ENCODE measurements at regions not wholly inside any gene's neighbourhood (a gene's known extent, or its start where the extent isn't known, plus 50 kb on each side); places are given as distances from the start of the nearest gene placed in this dataset.
A peak's percentile ranks its signal among the peaks of the same experiment; 100 is the strongest.
"Not testable (repeated sequence)": the region's sequence is repeated elsewhere in the genome, so short reads cannot be mapped to it uniquely, and the experiment has no call there.

DNA sequence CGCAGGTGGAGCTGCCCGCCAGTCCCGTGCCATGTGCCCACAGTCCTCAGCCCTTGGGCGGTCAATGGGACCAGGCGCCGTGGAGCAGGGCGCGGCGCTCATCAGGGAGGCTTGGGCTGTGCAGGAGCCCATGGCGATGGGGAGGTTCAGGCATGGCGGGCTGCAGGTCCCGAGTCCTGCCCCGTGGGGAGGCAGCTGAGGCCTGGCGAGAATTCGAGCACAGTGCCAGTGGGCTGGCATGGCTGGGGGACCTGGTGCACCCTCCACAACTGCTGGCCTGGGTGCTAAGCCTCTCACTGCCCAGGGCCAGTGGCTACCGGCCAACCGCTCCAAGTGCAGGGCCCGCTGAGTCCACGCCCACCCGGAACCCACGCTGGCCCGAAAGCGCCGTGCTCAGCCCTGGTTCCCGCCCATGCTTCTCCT is 646.5 kb downstream of the GABRG1 start:
- Histone ChIP-seq H3K9me3 (no peaks in the 10 kb centered on the region), H3K4me3 (replicated peaks in 1 of 3) (no peak overlapping the region), H3K4me1 (no peaks in the 10 kb centered on the region), H3K36me3 (no peaks in the 10 kb centered on the region), H3K27ac (no peak overlapping the region), H3K27me3 (no peaks in the 10 kb centered on the region)
- DNase-seq, result no peak
- 91 to 93% methylated on average over 10 to 20 of the region's 25 CpGs for WGBS, 2 donors
- TF ChIP-seq, protein P1, sequence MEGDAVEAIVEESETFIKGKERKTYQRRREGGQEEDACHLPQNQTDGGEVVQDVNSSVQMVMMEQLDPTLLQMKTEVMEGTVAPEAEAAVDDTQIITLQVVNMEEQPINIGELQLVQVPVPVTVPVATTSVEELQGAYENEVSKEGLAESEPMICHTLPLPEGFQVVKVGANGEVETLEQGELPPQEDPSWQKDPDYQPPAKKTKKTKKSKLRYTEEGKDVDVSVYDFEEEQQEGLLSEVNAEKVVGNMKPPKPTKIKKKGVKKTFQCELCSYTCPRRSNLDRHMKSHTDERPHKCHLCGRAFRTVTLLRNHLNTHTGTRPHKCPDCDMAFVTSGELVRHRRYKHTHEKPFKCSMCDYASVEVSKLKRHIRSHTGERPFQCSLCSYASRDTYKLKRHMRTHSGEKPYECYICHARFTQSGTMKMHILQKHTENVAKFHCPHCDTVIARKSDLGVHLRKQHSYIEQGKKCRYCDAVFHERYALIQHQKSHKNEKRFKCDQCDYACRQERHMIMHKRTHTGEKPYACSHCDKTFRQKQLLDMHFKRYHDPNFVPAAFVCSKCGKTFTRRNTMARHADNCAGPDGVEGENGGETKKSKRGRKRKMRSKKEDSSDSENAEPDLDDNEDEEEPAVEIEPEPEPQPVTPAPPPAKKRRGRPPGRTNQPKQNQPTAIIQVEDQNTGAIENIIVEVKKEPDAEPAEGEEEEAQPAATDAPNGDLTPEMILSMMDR (IDR thresholded peaks at IDR 0.05), result no peak
- no peak for TF ChIP-seq POLR2A (IDR thresholded peaks at IDR 0.05)
- intact Hi-C loops (cut with DNase I), result no loop called here

DNA sequence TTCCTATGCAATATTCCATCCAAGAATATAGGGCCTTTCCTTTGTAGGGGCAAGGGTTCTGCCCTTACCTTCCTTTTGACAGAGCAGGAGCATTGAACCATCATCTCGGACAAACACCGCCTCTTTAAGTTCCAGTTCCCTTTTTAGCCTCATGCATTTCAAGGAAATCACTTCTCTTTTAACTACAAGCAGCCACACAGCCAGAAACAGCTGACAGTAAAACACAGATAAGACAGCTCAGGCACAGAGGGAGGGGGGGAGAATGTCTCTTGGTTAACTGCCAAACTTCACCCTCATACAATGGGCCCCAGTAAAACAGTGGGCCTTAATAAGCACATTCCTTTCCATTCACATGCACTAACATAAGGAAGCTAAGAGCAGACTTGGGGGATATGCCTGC is 648.3 kb downstream of the GABRG1 start:
- no peak overlapping the region for H3K4me3 ChIP-seq (replicated peaks in 1 of 3)
- H3K27me3 ChIP-seq, result no peaks in the 10 kb centered on the region
- no peaks in the 10 kb centered on the region for H3K36me3 ChIP-seq
- no peak overlapping the region for H3K27ac ChIP-seq
- H3K4me1 ChIP-seq, result no peaks in the 10 kb centered on the region
- TF ChIP-seq, protein P1 (IDR thresholded peaks at IDR 0.05), result no peak
- no peak for TF ChIP-seq POLR2A (IDR thresholded peaks at IDR 0.05)
- 68 to 69% methylated on average over 2 of the region's 2 CpGs for WGBS, 2 donors
- DNase-seq, result no peak
- H3K9me3 ChIP-seq, result no peaks in the 10 kb centered on the region
- intact Hi-C loops (cut with DNase I), result no loop called here

DNA sequence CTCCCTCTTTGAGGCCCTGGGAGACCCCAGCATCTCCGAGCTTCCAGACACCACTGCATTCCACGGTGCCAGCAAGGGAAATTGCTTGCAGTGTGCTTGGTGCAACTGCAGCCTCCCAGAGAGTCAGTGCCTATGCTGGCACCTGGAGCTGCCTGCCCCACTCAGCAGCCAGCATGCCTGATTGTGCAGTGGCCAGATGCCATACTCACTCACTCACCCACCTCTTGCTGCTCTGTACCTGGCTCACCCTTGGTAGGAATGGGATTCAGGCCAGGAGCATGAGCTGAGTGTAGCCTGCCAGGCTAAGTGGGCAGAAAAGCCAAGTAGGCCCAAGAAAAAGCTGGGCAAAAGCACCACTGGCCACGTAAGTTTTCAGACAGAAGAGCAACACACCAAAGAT is 651.4 kb downstream of the GABRG1 start:
- Histone ChIP-seq H3K4me3 (replicated peaks in 1 of 3) (no peak overlapping the region), H3K27me3 (no peaks in the 10 kb centered on the region), H3K4me1 (no peaks in the 10 kb centered on the region), H3K9me3 (no peaks in the 10 kb centered on the region), H3K27ac (no peak overlapping the region), H3K36me3 (no peaks in the 10 kb centered on the region)
- DNase-seq, result peak in 1 of 2 donors; percentile 13
- TF ChIP-seq POLR2A (IDR thresholded peaks at IDR 0.05), result no peak
- TF ChIP-seq, protein P1 (IDR thresholded peaks at IDR 0.05), result no peak
- intact Hi-C loops (cut with DNase I), result no loop called here
- WGBS, 2 donors, result 74 to 81% methylated on average over 1 to 3 of the region's 3 CpGs

DNA sequence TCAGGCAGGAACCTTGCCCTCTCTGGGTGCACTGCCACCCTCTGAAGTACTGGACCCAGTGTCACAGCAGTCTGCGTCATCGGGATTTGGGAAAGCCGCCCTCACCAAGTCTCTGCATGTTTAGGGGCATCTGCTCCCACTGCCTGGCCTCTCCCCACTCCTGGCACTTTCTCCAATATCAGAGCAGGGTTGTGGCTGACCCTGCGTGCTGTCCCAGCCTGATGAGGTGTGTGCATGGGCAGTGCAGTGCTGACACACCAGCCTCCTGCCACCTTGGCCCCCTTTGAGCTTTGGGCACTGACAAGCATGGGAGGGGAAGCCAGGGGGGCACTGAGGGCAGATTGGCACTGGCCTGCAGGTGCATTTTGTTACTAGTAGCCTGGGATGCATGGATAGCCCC is 652.5 kb downstream of the GABRG1 start:
- Histone ChIP-seq H3K9me3 (no peaks in the 10 kb centered on the region), H3K4me1 (no peaks in the 10 kb centered on the region), H3K36me3 (no peaks in the 10 kb centered on the region), H3K4me3 (replicated peaks in 1 of 3) (no peak overlapping the region), H3K27me3 (no peaks in the 10 kb centered on the region), H3K27ac (no peak overlapping the region)
- intact Hi-C loops (cut with DNase I), result no loop called here
- DNase-seq, result no peak
- no peak for TF ChIP-seq POLR2A (IDR thresholded peaks at IDR 0.05)
- TF ChIP-seq, protein P1 (IDR thresholded peaks at IDR 0.05), result no peak
- WGBS, 2 donors, result 95 to 100% methylated on average over 2 to 4 of the region's 4 CpGs

DNA sequence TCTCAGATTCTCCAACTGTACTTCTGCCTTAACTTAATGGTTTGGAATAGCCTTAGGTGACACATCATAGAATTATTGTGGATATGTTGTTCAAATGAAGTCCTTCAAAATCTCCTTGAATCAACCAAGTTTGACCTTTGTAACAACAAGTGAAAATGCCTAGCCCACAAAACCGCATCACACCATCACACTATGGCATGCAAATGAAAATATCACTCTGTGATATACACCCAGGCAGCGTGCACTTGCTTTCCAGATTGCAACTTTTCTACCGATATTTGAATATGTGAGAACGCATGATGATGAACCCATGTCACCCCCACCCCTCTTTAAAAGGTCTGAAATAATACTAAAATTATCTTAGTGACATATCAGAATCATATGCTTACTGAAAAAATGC is 656.7 kb downstream of the GABRG1 start:
- Histone ChIP-seq H3K4me1 (no peaks in the 10 kb centered on the region), H3K9me3 (no peaks in the 10 kb centered on the region), H3K27me3 (no peaks in the 10 kb centered on the region), H3K27ac (no peak overlapping the region), H3K36me3 (no peaks in the 10 kb centered on the region), H3K4me3 (replicated peaks in 1 of 3) (no peak overlapping the region)
- no peak for TF ChIP-seq POLR2A (IDR thresholded peaks at IDR 0.05)
- TF ChIP-seq, protein P1 (IDR thresholded peaks at IDR 0.05), result no peak
- WGBS, 2 donors, result 87 to 89% methylated on average over 4 of the region's 4 CpGs
- no peak for DNase-seq
- intact Hi-C loops (cut with DNase I), result no loop called here

DNA sequence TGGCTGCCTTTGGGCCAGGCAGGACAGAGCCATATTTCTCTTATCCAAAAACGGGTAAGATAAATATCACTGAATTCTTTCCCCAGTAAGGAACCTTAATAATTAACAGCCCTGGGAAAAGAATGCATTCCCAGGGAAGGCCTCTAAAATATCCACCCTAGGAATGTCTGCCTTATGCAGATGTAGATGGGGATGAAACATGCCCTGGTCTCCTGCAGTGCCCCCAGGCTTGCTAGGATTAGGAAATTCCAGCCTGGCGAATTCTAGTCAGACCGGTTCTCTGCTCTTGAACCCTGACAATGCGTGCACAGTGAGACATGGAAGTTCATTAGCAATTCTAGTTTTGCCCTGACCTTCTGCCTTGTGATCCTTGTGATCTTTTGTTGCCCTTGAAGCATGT is 663.7 kb downstream of the GABRG1 start:
- H3K4me3 ChIP-seq (replicated peaks in 1 of 3); intact Hi-C loops (cut with DNase I); H3K36me3 ChIP-seq; H3K27me3 ChIP-seq; H3K27ac ChIP-seq; H3K9me3 ChIP-seq; H3K4me1 ChIP-seq; DNase-seq: not testable (repeated sequence)
- 85 to 89% methylated on average over 4 of the region's 4 CpGs for WGBS, 2 donors
